HG03469 (cell line): ENCODE measurements at regions not wholly inside any gene's neighbourhood (a gene's known extent, or its start where the extent isn't known, plus 50 kb on each side); places are given as distances from the start of the nearest gene placed in this dataset.
"Not testable (repeated sequence)": the region's sequence is repeated elsewhere in the genome, so short reads cannot be mapped to it uniquely, and the experiment has no call there.

Experiments
- ATAC-seq: cut with Tn5 transposase; IDR thresholded peaks from one replicate; pipeline ENCODE4 v1.9.1; 2021; ENCODE audit warnings: mild to moderate bottlenecking, moderate library complexity, moderate number of reproducible peaks; ENCODE audit not compliant: unreplicated experiment

- ATAC-seq = not testable (repeated sequence)
These were observed 530.0 kb downstream of the LRRIQ3 start for GRCh38 chr1:73667959-73668358.

GRCh38 chr1:73662526-73662925 lies 535.5 kb downstream of the LRRIQ3 start:
- ATAC-seq = no peak

GRCh38 chr1:73659136-73659535 lies 538.8 kb downstream of the LRRIQ3 start:
- no peak for ATAC-seq

- ATAC-seq = no peak
These were observed 543.3 kb downstream of the LRRIQ3 start for GRCh38 chr1:73654714-73655113.

- no peak for ATAC-seq
These were observed 553.8 kb downstream of the LRRIQ3 start for GRCh38 chr1:73644198-73644597.

GRCh38 chr1:73639494-73639893 lies 558.5 kb downstream of the LRRIQ3 start:
- ATAC-seq = no peak

GRCh38 chr1:73637264-73637663 lies 560.7 kb downstream of the LRRIQ3 start:
- no peak for ATAC-seq

- ATAC-seq = no peak
These were observed 563.0 kb downstream of the LRRIQ3 start for GRCh38 chr1:73635021-73635420.

- ATAC-seq = no peak
These were observed 570.3 kb downstream of the LRRIQ3 start for GRCh38 chr1:73627723-73628122.

- ATAC-seq = no peak
These were observed 571.6 kb downstream of the LRRIQ3 start for GRCh38 chr1:73626326-73626725.

GRCh38 chr1:73623946-73624345 lies 574.0 kb downstream of the LRRIQ3 start:
- ATAC-seq = no peak

GRCh38 chr1:73617145-73617544 lies 580.8 kb downstream of the LRRIQ3 start:
- ATAC-seq = no peak

- no peak for ATAC-seq
These were observed 586.3 kb downstream of the LRRIQ3 start for GRCh38 chr1:73611681-73612080.

- ATAC-seq = no peak
These were observed 593.2 kb downstream of the LRRIQ3 start for GRCh38 chr1:73604739-73605138.

GRCh38 chr1:73604211-73604610 lies 593.8 kb downstream of the LRRIQ3 start:
- ATAC-seq = no peak

- no peak for ATAC-seq
These were observed 604.2 kb downstream of the LRRIQ3 start for GRCh38 chr1:73593804-73594203.

- ATAC-seq = no peak
These were observed 604.6 kb downstream of the LRRIQ3 start for GRCh38 chr1:73593364-73593763.

- no peak for ATAC-seq
These were observed 610.9 kb downstream of the LRRIQ3 start for GRCh38 chr1:73587080-73587479.

- no peak for ATAC-seq
These were observed 620.8 kb downstream of the LRRIQ3 start for GRCh38 chr1:73577206-73577605.

GRCh38 chr1:73576083-73576482 lies 621.9 kb downstream of the LRRIQ3 start:
- ATAC-seq = no peak

GRCh38 chr1:73564294-73564693 lies 633.7 kb downstream of the LRRIQ3 start:
- no peak for ATAC-seq

- ATAC-seq = no peak
These were observed 641.7 kb downstream of the LRRIQ3 start for GRCh38 chr1:73556270-73556669.

GRCh38 chr1:73537400-73537799 lies 660.6 kb downstream of the LRRIQ3 start:
- ATAC-seq = no peak
